Inferior parietal cortex (tissue), 1 donor: ENCODE measurements at regions not wholly inside any gene's neighbourhood (a gene's known extent, or its start where the extent isn't known, plus 50 kb on each side); places are given as distances from the start of the nearest gene placed in this dataset.

Source experiments
- DNase-seq: peaks from one replicate; pipeline ENCODE4 v3.0.0-alpha.2; 2016; ENCODE audit errors: extremely low spot score

DNA sequence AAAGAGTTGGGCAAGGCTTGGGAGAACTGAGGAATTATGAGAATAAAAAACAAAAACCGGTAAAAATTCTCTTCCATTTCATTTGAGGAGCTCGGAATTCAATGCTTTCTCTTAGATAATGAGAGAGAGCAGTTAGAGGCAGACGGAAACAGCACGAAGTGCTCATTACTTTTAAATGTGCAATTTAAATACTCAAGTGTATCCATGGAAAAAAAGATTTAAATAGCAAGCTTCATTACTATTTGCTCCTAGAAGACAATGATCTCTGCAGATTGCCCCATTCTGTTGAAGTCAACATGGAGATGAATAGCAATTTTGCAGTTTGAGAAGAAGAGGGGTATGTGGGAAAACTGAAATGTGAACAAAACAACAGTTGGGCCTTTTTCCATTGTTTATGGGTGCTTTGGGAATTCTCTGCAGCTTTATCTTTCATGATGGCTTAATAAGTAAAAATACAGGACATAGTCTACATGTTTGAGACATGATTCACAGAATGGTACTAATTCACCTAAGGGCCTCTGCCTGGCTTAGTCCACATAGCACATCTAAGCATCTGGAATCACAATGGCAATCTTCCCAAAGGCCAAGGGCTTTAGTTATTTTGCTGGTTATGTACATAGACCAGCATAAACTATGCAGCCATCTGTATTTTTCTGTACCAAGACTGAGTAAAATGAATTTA lies 512.7 kb upstream of the FAT1 start:
- no peak for DNase-seq

DNA sequence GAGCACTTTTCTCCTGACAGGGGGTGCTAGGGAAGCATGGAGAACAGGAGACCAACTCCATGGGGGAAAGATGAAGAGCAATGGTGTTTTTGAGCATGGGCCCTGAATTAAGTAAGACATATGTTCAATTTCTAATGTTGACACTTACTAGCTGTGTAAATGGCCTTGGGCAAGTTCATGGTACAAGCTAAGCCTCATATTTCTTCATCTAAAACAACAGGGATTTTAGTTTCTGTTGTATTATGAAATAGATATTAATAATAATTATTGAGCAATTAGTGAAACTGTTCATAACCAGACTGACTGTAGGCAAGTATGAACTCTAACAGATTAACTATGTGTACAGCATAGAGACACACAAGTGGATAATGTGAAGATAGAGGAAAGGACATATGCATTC lies 515.0 kb upstream of the FAT1 start:
- DNase-seq, result no peak

DNA sequence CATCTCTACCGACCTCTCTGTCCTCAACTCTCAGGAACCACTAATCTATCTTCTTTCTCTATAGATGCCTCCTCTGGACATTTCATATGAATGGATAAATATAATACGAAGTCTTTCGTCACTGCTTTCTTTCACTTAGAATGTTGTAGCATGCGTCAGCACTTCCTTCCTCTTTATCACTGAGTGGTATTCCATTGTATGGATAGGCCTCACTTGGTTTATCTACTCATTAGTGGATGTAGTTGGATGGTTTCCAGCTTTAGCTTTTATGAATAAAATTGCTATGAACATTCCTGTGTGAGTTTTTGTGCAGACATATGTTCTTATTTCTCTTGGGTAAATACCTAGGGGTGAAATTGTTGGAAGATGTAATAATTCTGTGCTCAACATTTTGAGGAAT lies 528.2 kb upstream of the FAT1 start:
- no peak for DNase-seq

DNA sequence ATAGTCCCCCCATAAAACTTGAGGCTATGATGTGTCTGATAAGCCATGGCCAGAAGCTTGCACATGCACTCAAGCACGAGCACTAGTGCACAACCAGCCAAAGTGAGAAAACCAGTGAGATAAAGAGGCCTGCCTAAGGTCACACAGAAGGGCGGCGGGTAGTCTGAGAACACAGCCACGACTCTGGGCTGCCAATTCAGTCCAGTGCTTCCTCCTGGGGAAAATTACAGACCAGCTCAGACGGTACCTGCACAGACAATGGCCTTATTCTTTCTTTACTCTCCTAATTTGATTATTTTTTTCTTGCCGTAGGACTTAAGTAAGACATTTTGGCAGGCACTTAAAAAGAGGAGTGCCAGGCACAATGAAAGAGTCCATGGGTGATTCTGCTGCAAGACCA lies 533.2 kb upstream of the FAT1 start:
- no peak for DNase-seq

DNA sequence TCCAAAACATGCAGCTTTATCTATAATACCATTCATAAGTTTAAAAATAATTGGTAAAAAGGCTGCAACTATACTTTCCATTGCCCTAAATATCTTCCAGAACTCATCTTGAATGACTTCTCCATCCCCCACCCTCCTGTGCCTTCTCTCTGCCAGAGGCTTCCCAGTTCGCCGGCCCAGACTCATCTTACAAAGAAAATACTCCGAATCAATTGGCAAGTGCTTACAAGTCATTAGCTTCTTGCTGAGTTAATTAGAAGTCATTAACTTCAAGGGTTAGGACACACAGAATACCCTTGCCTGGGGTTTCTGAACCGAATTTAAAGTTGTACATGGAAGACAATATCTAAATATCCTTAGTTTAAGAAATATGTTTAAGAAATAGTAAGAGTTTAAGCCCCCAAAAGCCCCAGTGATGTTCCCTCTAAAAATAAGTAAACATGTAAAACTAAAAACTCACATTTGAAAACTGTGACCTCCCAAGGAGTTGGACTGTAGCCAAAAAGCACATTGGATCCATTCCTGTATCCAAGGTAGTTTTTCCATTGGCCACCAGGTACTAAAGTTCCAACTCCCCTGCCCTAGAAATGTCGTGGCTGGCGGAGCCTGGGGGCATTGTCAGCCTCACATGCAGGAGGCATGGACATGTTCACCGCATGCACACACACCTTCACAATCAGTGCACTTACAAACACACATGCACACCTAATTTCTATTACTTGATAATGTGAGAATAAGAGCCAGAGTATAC lies 535.2 kb upstream of the FAT1 start:
- DNase-seq, result no peak

DNA sequence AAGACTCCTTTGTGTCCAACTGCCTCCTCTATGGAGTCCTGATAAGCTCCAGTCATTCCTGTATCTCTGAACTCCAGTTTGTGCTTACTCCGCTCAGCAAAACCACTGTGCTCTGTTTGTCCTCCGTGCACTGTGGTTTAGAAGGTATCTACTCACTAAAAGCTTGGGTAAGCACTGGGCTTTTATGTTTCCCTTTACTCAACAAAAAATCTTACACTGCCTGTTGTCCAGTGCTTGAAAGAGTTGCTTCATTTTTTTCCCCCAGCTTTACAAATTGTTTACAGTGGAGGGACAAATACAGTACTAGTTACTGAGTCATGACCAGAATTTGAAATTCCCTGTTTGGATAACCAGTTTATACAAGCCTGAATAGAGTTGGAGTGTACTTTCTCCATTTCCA lies 545.3 kb upstream of the FAT1 start:
- DNase-seq, result no peak

DNA sequence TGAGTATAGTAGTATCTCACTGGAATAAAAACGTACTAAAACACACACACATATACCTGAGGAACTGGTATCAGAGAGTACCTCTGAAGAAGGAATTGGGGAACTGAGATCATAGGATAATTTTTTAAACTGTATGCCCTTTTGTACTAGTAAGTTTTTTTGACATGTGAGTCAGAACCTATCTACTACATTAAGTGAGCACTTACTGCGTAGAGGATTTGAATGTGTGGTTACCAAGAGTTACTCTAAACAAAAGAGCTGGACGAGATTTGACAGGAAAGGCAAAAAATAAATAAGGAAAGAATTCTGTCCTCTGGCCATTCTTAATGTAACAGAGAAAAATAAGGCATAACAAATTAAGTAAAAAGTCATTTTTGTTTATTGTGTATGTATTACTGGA lies 546.5 kb upstream of the FAT1 start:
- DNase-seq, result no peak

DNA sequence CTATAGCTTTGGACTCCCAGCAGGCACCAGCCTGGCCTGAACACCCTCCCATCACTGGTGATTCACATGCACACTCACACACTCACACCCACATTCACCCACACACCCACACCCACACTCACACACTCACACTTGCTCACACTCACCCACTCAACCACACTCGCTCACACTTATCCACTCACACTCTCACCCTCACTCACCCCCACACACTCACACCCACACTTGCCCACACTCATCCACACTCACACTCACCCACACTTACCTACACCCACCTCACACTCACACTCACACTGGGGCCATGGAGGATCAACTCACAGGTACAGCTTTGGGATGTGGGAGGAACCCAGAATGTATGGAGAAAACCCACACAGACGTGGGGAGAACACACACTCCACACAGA lies 548.2 kb upstream of the FAT1 start:
- DNase-seq, result no peak

DNA sequence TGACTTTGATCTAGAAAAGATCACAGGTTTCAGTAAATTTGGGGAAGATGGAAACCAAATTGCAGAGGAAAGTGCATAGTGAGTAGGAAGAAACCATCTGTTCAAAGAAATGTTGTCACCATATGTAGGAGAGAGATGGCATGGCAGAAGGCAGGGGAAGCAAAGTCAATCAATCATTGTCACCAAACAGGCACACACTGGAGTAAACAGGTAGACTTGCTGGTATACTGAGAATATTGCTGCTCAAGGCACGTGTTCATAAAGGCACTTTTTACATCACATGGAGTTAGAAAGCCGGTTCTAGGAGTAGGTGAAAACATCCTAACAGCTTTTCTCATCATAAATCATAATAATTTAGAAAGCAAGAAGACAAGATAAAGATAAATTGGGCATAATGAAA lies 550.5 kb upstream of the FAT1 start:
- DNase-seq, result peak; percentile 30

DNA sequence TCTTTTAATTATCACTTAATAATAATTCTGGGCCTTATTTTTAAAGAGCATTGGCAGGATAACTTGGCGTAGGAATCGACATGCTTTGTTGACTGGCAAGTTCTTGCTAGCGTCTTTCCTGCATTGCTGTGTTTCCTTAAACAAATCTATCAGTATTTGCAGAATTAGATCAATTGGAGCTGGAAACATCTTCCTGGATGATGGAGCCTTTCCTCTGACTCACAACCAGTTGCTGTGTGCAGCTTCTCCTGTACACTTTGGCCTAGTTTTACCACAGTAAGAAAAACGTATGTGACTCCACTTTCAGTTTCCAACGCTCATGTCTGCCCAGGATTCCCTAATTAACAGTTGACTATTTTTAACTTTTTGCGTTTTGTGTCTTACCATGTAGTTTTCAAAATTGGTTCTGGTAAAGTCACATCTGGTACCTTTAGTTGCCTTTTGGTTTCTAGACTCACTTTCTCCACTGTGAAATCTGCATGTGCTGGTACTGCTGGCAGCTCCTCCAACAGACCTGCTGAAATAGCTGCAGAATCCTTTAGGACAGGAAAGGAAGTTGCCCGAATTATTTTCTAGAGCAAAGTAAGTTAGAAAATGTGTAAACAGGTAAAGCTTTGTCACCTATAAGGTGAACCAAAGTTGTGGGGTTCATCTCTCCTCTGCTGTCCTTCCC lies 553.2 kb upstream of the FAT1 start:
- DNase-seq, result peak; percentile 22

DNA sequence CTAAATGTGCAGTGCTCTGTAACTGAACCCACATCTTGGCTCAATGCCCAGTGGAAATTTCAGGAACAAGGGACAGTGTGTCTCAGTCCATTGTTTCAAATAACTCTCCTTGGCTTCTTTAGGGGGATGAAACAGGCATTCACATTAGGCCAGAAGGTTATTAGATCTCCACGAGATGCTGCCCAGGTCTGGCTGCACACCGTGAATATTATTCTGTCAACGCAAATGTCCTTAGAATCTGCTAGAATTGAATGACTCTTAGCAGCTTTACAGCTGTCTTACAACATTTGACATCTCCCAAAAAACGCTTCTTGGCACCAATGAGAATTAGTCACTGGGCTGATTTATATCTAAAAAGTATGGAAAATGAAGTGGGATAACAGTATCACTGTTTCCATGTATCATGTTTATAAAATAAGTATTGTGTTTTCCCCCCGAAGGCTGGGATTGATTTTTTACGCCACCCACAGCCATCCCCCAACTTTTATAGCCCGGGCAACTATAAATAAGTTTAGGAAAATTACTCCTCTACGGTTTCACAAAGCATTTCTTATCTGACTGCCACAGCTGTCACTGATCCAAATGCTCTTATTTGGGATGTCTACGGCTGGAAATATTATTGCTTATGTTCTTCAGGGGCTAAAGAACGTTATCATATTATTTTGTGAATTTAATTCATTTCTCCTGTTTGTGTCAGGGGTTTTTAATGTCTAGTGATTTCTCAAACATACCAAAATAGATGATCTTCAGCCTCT lies 559.7 kb upstream of the FAT1 start:
- no peak for DNase-seq

DNA sequence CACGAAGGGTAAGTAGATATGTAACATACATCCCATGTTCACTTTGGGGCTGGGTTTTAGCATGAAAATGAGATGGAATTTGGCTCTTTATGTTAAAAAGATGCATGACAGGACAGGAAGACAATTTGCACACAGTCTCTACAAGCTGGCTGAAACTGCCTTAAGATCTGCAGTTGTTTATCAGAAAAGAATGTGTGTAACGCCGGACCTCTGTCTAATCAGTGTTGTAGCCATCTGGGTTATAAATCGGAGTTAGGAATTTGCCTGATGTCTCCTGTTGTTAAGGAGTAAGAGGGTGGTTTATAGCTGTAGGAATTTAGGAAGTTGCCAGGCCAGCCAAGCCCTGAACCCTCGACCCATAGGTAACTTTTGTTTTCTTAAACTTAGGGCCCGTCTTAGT lies 562.9 kb upstream of the FAT1 start:
- no peak for DNase-seq

DNA sequence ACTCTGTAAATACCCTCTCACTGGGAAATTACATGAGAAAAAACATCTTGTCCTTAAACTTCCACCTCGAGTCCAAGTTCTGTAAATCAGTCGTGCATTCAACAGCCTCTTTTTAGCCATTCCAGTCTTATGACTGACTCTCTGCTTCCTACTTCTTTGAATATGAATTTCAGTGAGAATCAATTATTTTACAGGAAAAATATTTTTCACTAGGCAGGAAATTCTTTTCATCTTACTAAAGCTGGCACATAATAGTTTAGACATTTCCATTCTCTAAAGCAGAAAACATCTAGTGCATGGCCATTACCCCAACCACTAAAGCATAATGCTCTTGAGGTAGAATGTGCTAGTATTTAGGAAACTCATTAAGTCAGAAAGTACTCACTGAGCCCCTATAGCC lies 565.7 kb upstream of the FAT1 start:
- DNase-seq, result no peak

DNA sequence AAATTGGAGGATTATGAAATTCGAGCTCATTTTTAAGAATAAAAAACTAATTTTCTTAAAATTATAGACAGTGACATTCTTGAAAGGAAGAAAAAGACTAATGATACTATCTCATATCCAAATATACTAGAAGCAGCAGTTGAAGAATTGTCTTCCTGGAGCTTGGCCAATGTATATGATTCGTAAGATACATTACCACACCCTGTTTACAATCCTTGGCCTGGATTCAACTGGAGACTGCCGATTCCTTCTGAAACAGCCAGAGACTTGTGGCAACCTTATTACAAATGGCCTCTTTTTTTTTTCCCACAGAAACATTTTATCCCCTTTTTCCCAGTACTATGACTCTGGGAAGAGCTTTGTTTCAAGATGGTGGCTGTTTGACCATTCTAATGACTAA lies 571.2 kb upstream of the FAT1 start:
- no peak for DNase-seq

DNA sequence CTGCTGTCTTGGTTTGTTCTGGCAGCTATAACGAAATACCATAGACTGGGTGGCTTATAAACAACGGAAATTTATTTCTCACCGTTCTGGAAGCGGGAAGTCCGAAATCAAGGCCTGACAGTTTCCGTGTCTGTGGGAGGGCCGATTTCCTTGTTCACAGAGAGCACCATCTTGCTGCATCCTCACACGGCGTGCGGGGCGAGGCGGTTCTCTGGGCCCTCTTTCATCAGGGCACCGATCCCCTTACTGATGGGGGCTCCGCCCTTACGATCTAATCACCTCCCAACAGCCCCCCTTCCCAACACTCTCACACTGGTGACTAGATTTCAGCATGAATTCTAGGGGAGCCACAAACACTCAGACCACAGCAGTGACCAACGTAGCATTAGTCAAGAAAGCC lies 578.3 kb upstream of the FAT1 start:
- DNase-seq, result no peak

DNA sequence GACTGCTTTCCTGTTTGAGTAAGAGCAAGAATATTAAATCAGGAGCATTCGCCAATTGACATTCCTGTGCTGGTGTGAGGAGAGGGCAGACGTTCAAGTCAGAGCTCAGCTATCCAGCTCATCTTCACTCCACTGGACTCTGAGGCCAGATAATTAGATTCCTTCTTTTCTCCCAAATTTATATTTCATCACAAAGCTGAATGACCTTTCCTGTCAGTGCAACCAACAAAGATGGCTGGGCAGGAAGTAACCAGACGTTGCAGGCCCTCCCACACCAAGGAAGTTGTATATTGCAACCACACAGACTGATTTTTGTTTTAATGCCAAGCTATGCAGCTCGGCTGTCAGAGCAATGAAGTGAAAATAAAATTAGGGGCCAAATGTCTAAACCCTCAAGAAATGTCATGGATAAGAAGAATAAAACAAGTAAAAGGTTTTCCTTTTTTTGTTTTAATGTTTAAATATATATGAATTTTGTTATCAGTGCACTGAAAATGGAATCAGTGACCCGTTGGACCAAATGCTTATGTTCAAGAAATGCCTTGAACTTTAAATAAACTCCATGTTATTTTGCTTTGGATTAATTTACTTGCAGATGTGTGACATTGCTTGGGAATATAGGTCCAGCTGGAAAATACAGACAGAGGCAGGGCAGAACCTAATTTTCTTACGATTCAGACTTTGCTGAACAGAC lies 578.9 kb upstream of the FAT1 start:
- no peak for DNase-seq

DNA sequence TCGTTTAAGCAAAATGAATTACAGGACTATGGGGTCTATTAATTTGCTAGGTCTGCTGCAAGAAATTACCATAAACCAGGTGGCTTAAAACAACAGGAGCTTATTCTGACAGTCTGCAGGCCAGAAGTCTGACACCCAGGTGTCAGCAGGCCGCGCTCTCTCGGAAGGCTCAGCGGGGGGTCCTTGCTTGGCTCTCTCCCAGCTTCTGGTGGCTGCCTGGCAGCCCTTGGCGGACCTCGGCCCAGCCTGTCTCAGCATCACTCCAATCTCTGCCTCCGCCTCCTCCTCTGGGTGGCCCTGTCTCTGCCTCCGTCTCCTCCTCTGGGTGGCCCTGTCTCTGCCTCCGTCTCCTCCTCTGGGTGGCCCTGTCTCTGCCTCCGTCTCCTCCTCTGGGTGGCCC lies 580.5 kb upstream of the FAT1 start:
- DNase-seq, result no peak

DNA sequence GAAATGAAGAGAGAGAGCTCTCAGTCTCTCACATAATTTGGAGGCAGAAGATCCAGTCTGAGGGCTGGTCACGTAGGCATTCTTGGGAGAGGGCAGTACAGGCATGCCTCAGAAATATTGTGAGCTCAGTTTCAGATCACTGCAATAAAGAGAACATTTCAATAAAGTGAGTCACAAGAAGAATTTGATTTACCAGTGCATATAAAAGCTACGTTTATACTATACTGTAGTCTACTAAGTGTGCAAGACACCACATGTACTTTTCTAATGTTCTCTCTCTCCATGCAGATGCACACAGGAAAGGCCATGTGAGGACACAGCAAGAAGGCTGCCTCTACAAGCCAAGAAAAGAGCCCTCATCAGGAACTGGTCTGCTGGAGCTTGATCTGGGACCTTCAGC lies 583.5 kb upstream of the FAT1 start:
- no peak for DNase-seq

DNA sequence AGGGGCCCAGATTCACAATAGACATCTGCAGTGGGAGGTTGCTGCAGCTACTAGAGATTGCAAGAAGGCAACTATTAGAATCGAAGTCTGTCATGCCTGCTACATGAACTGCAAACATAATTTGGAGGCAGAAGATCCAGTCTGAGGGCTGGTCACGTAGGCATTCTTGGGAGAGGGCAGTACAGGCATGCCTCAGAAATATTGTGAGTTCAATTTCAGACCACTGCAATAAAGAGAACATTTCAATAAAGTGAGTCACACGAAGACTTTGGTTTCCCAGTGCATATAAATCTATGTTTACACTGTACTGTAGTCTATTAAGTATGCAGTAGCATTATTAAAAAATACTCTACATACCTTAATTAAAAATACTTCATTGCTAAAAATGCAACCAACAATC lies 585.8 kb upstream of the FAT1 start:
- DNase-seq, result no peak

DNA sequence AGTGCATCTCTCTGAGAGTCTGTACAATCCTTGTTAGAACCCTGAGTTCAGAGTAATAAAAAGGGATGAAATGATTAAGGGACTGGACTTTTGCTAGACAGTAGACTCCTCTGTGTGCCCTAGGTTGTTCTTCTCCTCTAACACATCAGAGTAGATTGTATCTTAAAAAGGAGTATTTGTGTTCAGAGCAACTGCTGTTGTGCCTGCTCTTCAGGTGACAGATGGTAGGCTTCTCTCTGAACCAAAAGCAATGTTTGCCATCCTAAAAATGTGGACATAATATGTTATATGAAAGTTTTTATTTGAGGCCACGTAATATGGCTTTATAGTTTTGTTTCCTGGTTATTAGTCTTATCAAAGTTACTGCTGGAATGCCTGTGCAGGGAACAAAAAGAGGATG lies 588.6 kb upstream of the FAT1 start:
- DNase-seq, result no peak

DNA sequence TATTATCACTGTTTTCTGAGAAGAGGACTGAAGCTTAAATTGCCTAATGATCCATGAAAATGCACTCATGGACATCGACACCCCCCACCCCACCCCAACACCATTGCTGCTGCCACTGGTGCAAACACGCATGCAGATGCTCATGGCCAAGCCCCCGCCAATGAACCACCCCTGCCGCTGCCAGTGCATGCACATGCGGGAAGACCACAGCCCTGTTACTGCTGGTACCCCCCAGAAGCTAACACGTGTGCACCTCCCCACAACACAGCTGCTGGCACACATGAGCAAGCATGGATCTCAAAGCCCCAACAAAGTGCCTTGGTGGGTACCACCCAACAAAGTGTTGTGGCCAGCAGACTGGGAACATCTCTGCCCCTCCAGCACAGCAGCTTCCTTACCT lies 594.1 kb upstream of the FAT1 start:
- no peak for DNase-seq

DNA sequence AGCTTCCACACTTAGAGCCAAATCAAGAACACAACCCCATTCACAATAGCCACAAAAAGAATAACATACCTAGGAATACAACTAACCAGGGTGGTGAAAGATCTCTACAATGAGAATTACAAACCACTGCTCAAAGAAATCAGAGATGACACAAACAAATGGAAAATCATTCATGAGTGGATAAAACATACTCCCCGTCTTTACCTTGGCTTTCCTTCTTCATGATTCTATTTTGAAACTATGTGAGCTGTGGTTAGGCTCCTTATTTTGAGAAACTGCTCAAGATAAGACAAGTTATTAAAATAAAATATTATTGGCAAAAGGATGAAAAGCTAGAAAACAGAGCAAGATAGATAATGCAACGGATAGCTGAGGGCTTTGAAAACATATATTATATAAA lies 598.1 kb upstream of the FAT1 start:
- no peak for DNase-seq
